Testis (tissue), 2 donors: ENCODE measurements at regions not wholly inside any gene's neighbourhood (a gene's known extent, or its start where the extent isn't known, plus 50 kb on each side); places are given as distances from the start of the nearest gene placed in this dataset.

Source experiments
- DNase-seq: peaks from one replicate; pipeline ENCODE4 v3.0.0-alpha.2; 2019
- H3K27ac ChIP-seq, 2 donors: fragments of 200-600 bp; sonication (generic); one replicate each; pipeline ENCODE4 v1.5.1; 2019
- H3K27me3 ChIP-seq: fragments of 200-600 bp; sonication (generic); one replicate; pipeline ENCODE4 v1.5.1; 2019
- H3K36me3 ChIP-seq: fragments of 200-600 bp; sonication (generic); one replicate; pipeline ENCODE4 v1.5.1; 2017; ENCODE audit warnings: low read depth; ENCODE audit errors: missing control alignments
- H3K4me1 ChIP-seq: fragments of 200-600 bp; sonication (generic); one replicate; pipeline ENCODE4 v1.5.1; 2019
- H3K4me3 ChIP-seq, 2 donors: fragments of 200-600 bp; sonication (generic); one replicate each; pipeline ENCODE4 v1.5.1; 2017 to 2019
- H3K9me3 ChIP-seq: fragments of 200-600 bp; sonication (generic); one replicate; pipeline ENCODE4 v1.5.1; 2017
- CTCF ChIP-seq, 3 experiments: fragments of 450-650 bp in 2 of 3; fragments of 200-600 bp in 1 of 3; sonication (generic) in 1 of 3; IDR thresholded peaks; one replicate each; pipeline ENCODE4 v1.5.1; 2016 to 2019; ENCODE audit warnings: antibody characterized with exemption in 3 of 3, mild to moderate bottlenecking in 2 of 3, moderate library complexity in 1 of 3
- POLR2A ChIP-seq: fragments of 450-650 bp; IDR thresholded peaks from one replicate; pipeline ENCODE4 v1.6.1; 2017; ENCODE audit warnings: antibody characterized with exemption, mild to moderate bottlenecking, moderate library complexity
- WGBS, 2 donors: methylation state at CpG; one replicate each; pipeline ENCODE4 v1.1.5; 2018; 5-methylcytosine and 5-hydroxymethylcytosine counted together
- intact Hi-C: fragments of 100-400 bp; cut with DNase I; formaldehyde crosslinking; loops from one replicate; pipeline ENCODE4 v1.15.1; 2023; ENCODE audit warnings: low total_unique reads

GRCh38 chr7:18426564-18427226 is 68.9 kb upstream of the HDAC9 start:
- H3K4me1 ChIP-seq = no peaks in the 10 kb centered on the region
- WGBS, 2 donors = 71 to 76% methylated on average over 1 of the region's 1 CpG
- H3K36me3 ChIP-seq = no peaks in the 10 kb centered on the region
- TF ChIP-seq POLR2A (no peak), CTCF (IDR thresholded peaks at IDR 0.05) (no peak)
- intact Hi-C loops = no loop called here
- H3K27me3 ChIP-seq = no peaks in the 10 kb centered on the region
- no peak overlapping the region for H3K27ac ChIP-seq
- H3K9me3 ChIP-seq = no peaks in the 10 kb centered on the region
- no peak overlapping the region for H3K4me3 ChIP-seq
- DNase-seq = no peak

GRCh38 chr7:18429547-18429946 is 66.0 kb upstream of the HDAC9 start:
- WGBS, 2 donors = 90 to 93% methylated on average over 3 of the region's 3 CpGs
- DNase-seq = no peak
- Histone ChIP-seq H3K36me3 (no peaks in the 10 kb centered on the region), H3K4me3 (no peak overlapping the region), H3K4me1 (no peaks in the 10 kb centered on the region), H3K27me3 (no peaks in the 10 kb centered on the region), H3K27ac (no peak overlapping the region), H3K9me3 (no peaks in the 10 kb centered on the region)
- intact Hi-C loops = no loop called here
- TF ChIP-seq POLR2A = no peak
- no peak for TF ChIP-seq CTCF (IDR thresholded peaks at IDR 0.05)

- no peaks in the 10 kb centered on the region for H3K27me3 ChIP-seq
- TF ChIP-seq POLR2A (no peak), CTCF (IDR thresholded peaks at IDR 0.05) (no peak)
- H3K9me3 ChIP-seq = no peaks in the 10 kb centered on the region
- H3K27ac ChIP-seq = no peak overlapping the region
- no peaks in the 10 kb centered on the region for H3K36me3 ChIP-seq
- H3K4me3 ChIP-seq = no peak overlapping the region
- 94 to 95% methylated on average over 2 of the region's 2 CpGs for WGBS, 2 donors
- intact Hi-C loops = no loop called here
- DNase-seq = no peak
- no peaks in the 10 kb centered on the region for H3K4me1 ChIP-seq
Measured at GRCh38 chr7:18430810-18431209, 64.7 kb upstream of the HDAC9 start.

- Histone ChIP-seq H3K9me3 (no peaks in the 10 kb centered on the region), H3K4me1 (no peaks in the 10 kb centered on the region), H3K27ac (no peak overlapping the region), H3K27me3 (no peaks in the 10 kb centered on the region), H3K36me3 (no peaks in the 10 kb centered on the region), H3K4me3 (no peak overlapping the region)
- WGBS, 2 donors = 95 to 96% methylated on average over 6 of the region's 6 CpGs
- intact Hi-C loops = no loop called here
- TF ChIP-seq POLR2A (no peak), CTCF (IDR thresholded peaks at IDR 0.05) (no peak)
- DNase-seq = no peak
Measured at GRCh38 chr7:18434171-18434570, 61.4 kb upstream of the HDAC9 start.

- 53 to 74% methylated on average over 1 of the region's 1 CpG for WGBS, 2 donors
- DNase-seq = no peak
- H3K27ac ChIP-seq = no peak overlapping the region
- no peaks in the 10 kb centered on the region for H3K27me3 ChIP-seq
- TF ChIP-seq POLR2A (no peak), CTCF (IDR thresholded peaks at IDR 0.05) (no peak)
- no peak overlapping the region for H3K4me3 ChIP-seq
- no peaks in the 10 kb centered on the region for H3K9me3 ChIP-seq
- H3K36me3 ChIP-seq = no peaks in the 10 kb centered on the region
- intact Hi-C loops = no loop called here
- no peaks in the 10 kb centered on the region for H3K4me1 ChIP-seq
Measured at GRCh38 chr7:18437101-18437500, 58.4 kb upstream of the HDAC9 start.
